ENCODE measurements at regions not wholly inside any gene's neighbourhood (a gene's known extent, or its start where the extent isn't known, plus 50 kb on each side); places are given as distances from the start of the nearest gene placed in this dataset.
"Not testable (repeated sequence)": the region's sequence is repeated elsewhere in the genome, so short reads cannot be mapped to it uniquely, and the experiment has no call there.

- DNase-seq = no peak
Observed at GRCh38 chr9:86645303-86645702, 291.1 kb upstream of the TUT7 start.

GRCh38 chr9:86644675-86645034 is 290.4 kb upstream of the TUT7 start:
- no peak for DNase-seq

- no peak for DNase-seq
Observed at GRCh38 chr9:86643946-86644674, 289.9 kb upstream of the TUT7 start.

- DNase-seq = no peak
Observed at GRCh38 chr9:86642721-86643120, 288.5 kb upstream of the TUT7 start.

- no peak for DNase-seq
Observed at GRCh38 chr9:86641970-86642369, 287.8 kb upstream of the TUT7 start.

- no peak for DNase-seq
Observed at GRCh38 chr9:86639899-86640379, 285.7 kb upstream of the TUT7 start.

GRCh38 chr9:86639287-86639686 is 285.1 kb upstream of the TUT7 start:
- DNase-seq = no peak

GRCh38 chr9:86638109-86638508 is 283.9 kb upstream of the TUT7 start:
- no peak for DNase-seq

GRCh38 chr9:86637515-86637914 is 283.3 kb upstream of the TUT7 start:
- DNase-seq = no peak

GRCh38 chr9:86636519-86636918 is 282.3 kb upstream of the TUT7 start:
- DNase-seq = no peak

GRCh38 chr9:86636038-86636437 is 281.8 kb upstream of the TUT7 start:
- no peak for DNase-seq

GRCh38 chr9:86634501-86634900 is 280.3 kb upstream of the TUT7 start:
- DNase-seq = no peak

GRCh38 chr9:86633945-86634344 is 279.7 kb upstream of the TUT7 start:
- DNase-seq = no peak

- DNase-seq = no peak
Observed at GRCh38 chr9:86632537-86632936, 278.3 kb upstream of the TUT7 start.

- no peak for DNase-seq
Observed at GRCh38 chr9:86629530-86629929, 275.3 kb upstream of the TUT7 start.

- DNase-seq = no peak
Observed at GRCh38 chr9:86626802-86627201, 272.6 kb upstream of the TUT7 start.

GRCh38 chr9:86624630-86625029 is 270.4 kb upstream of the TUT7 start:
- no peak for DNase-seq

GRCh38 chr9:86614871-86615849 is 260.9 kb upstream of the TUT7 start:
- no peak for DNase-seq

- DNase-seq = no peak
Observed at GRCh38 chr9:86613943-86614342, 259.7 kb upstream of the TUT7 start.

GRCh38 chr9:86611534-86611933 is 257.3 kb upstream of the TUT7 start:
- DNase-seq = not testable (repeated sequence)

GRCh38 chr9:86605303-86605702 is 251.1 kb upstream of the TUT7 start:
- no peak for DNase-seq

- no peak for DNase-seq
Observed at GRCh38 chr9:86604741-86605140, 250.5 kb upstream of the TUT7 start.

- DNase-seq = no peak
Observed at GRCh38 chr9:86602715-86603114, 248.5 kb upstream of the TUT7 start.

GRCh38 chr9:86601697-86602096 is 247.5 kb upstream of the TUT7 start:
- no peak for DNase-seq
